ENCODE measurements at regions not wholly inside any gene's neighbourhood (a gene's known extent, or its start where the extent isn't known, plus 50 kb on each side); places are given as distances from the start of the nearest gene placed in this dataset.

DNA sequence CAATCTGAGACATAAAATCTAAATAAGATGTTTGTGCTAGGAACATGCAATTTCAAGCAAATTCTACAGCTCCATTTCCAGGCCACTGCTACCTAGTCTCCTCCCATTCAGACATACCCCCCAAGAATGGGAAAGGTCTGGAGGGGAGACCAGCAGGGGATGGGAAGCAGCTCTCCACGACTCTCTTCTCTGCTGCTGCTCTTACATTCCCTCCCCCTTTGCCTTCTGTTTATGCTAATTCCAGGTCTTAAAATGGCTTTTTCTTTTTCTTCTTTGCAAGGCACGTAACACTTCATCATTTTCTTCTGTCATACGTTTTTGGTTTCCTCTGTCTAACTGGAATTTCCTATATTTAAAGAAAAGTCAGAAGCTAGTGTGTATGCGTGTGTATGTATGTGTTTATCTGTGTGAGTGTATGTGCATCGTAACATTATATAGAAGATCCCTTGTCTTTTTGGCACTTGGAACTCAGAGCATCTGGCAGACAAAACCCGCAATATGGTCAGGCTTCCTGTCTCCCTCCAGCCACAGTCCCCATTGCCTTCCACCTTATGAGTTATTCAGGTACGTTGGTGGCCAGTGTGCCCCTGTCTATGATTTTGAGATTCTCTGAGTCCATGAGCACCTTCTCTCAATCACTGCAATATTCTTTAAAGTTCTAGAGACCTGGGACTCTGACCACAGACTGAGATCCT, 493.7 kb downstream of the BTBD3 start:
- TF ChIP-seq, protein P1, sequence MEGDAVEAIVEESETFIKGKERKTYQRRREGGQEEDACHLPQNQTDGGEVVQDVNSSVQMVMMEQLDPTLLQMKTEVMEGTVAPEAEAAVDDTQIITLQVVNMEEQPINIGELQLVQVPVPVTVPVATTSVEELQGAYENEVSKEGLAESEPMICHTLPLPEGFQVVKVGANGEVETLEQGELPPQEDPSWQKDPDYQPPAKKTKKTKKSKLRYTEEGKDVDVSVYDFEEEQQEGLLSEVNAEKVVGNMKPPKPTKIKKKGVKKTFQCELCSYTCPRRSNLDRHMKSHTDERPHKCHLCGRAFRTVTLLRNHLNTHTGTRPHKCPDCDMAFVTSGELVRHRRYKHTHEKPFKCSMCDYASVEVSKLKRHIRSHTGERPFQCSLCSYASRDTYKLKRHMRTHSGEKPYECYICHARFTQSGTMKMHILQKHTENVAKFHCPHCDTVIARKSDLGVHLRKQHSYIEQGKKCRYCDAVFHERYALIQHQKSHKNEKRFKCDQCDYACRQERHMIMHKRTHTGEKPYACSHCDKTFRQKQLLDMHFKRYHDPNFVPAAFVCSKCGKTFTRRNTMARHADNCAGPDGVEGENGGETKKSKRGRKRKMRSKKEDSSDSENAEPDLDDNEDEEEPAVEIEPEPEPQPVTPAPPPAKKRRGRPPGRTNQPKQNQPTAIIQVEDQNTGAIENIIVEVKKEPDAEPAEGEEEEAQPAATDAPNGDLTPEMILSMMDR (IDR thresholded peaks at IDR 0.05): no peak
- TF ChIP-seq POLR2AphosphoS5 (IDR thresholded peaks at IDR 0.05): no peak
